Skeletal muscle cell (primary cell): ENCODE measurements at regions not wholly inside any gene's neighbourhood (a gene's known extent, or its start where the extent isn't known, plus 50 kb on each side); places are given as distances from the start of the nearest gene placed in this dataset.
A peak's percentile ranks its signal among the peaks of the same experiment; 100 is the strongest.
"Not testable (repeated sequence)": the region's sequence is repeated elsewhere in the genome, so short reads cannot be mapped to it uniquely, and the experiment has no call there.

ENCODE experiments used
- DNase-seq: peaks from one replicate; pipeline ENCODE4 v3.0.0-alpha.2; 2010; ENCODE audit warnings: low read depth
- H3K4me3 ChIP-seq: 2 replicates; pipeline ENCODE4 v1.5.1; 2011; ENCODE audit warnings: low read depth, mild to moderate bottlenecking, control low read depth, low read length, moderate library complexity

DNA sequence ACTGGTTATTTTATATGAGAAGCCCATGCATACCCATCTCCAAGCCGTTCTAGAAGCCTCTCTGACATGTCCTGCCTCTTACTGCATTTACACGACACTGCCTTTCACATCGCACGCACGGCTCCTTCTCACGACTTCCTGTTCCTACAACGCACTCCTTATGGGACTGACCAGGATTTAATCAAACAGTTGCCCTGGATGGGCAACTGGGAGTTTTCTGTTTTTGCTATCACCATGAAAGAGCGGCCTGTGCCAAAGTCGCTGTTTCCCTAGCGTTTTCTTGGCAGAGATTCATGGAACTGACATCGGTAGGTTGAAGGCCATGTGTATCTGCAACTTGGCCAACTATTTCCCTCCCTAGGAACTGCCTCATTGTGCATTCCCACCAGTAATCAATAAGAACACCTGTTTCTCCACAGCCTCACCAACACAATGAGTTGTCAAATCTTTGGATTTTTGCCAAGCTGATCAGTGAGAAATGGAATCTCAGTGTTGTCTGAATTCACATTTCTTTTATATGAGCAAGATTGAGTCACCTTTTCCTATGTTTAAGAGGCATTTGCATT is 97.2 kb upstream of the OTOS start:
- H3K4me3 ChIP-seq, result no peak overlapping the region
- no peak for DNase-seq

DNA sequence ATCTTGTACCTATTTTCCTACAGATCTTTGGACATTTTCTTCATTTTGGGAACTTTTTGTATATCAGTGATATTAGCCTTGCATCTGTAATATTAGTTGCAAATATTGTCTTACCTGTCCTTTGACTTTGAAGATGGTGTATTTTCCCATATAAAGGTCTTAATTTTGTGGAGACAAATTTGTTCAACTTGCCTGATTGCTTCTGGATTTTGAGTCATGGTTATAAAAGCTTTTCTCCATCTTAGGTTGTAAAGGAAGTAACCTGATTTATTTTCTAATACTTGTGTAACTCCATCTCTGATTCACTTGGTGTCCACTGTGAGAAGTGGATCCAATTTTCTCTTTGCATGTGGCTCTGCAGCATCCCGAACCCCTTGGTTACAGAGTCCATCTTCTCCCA is 97.7 kb upstream of the OTOS start:
- no peak for DNase-seq
- H3K4me3 ChIP-seq, result no peak overlapping the region

DNA sequence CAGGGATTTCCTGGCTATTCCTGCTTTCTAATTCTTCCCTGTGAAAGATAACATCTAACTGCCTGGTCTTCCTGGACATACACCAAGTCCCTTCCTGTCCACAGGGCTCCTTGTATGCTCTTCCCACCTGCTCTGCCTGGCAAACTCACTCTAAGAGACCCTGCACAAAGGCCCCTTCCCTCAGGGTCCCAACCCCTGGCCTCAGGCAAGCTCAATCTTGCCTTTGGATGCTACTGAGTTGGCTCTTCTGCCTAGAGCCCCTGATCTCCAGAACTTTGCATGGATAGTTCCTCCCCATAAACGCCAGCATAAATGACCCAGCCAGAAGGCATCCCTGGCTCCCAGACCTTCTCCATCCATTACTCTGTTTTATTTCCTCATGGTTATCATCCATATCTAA is 98.3 kb upstream of the OTOS start:
- no peak overlapping the region for H3K4me3 ChIP-seq
- DNase-seq, result no peak

DNA sequence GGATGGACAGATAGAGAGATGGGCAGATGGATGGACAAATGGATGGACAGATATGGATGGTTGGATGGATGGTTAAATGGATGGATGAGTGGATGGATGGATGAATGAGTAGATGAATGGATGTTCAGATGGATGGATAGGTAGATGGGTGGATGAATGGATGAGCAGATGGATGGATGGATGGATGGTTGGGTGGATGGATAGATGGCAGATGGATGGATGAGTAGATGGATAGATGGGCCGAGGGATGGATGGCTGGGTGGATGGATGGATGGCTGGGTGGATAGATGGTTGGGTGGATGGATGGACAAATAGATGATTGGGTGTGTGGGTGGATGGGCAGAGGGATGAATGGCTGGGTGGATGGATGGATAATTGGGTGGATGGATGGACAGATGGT is 98.9 kb upstream of the OTOS start:
- no peak overlapping the region for H3K4me3 ChIP-seq
- DNase-seq, result no peak

DNA sequence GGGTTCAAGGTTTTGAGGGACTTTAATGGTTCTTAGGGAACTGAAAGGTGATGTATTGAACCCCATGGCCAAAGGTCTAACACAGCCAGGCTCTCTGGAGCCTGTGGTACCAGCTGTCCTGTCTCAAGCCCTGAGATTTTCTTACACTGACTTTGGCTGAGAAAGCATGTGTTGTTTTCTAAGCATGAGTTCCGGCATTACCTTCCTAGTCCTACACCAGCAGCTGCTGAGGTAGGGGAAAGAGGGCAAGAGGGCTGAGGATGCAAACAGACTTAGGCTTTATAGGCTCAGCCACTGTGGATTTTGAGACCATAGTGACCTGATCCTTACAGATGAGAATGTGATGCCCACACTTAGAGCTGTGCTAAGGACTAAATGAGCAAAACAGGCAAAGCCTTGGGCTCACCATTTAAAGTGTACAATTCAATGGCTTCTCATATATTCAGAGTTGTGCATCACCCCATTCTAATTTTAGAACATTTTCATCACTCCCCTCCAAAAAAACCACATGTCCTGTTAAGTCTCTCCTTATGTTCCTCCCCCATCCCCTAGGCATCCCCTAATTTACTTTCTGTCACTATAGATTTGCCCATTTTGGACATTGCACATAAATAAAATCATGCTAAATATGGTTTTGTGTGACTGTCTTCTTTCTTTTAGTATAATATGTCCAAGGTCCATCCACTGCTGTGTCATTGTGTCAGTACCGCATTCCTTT is 99.7 kb upstream of the OTOS start:
- DNase-seq, result no peak
- no peak overlapping the region for H3K4me3 ChIP-seq

DNA sequence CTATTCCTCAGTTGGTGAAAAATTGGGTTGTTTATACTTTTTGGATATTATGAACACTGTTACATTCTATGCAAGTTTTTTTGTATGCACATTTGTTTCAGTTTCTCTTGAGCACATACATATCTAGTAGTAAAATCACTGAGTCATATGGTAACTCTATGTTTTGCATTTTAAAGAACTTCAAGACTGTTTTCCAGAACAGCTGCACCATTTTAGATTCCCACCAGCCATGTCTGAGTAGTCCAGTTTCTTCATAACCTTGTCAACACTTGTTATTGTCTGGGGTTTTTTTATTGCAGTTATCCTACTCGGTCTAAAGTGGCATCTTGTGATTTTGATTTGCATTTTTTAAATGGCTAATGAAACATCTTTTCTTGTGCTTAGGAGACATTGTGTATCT is 100.3 kb upstream of the OTOS start:
- H3K4me3 ChIP-seq, result no peak overlapping the region
- DNase-seq, result no peak

DNA sequence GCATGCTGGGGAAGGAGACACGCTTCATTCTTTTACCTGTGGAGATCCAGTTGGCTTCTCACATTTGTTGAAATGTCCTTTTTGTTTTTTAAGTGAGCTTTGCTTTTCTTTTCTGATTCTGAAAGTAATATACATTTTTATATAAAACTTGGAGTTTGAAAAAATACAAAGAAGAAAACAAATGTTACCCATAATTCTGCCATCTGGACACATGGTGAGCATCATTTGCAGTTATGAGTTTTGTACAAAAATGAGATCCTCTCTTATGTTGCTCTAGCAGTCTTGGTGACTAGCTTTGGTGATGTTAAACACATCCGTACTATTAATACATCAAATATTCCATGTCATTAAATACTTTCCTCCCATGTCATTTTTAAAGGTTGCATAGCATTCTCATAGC is 101.1 kb upstream of the OTOS start:
- DNase-seq, result no peak
- no peak overlapping the region for H3K4me3 ChIP-seq

DNA sequence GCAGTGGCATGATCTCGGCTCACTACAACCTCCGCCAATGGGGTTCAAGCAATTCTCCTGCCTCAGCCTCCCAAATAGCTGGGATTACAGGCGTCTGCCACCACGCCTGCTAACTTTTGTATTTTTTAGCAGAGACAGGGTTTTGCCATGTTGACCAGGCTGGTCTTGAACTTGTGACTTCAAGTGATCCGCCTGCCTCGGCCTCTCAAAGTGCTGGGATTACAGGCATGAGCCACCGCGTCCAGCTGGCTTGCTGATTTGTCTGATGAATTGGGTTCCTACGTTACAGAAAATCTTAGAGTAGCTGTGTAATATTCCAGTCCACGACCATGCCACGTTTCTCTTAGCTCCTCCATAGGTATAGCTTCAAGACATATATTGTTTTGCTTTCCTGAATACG is 102.6 kb upstream of the OTOS start:
- not testable (repeated sequence) for H3K4me3 ChIP-seq, DNase-seq

DNA sequence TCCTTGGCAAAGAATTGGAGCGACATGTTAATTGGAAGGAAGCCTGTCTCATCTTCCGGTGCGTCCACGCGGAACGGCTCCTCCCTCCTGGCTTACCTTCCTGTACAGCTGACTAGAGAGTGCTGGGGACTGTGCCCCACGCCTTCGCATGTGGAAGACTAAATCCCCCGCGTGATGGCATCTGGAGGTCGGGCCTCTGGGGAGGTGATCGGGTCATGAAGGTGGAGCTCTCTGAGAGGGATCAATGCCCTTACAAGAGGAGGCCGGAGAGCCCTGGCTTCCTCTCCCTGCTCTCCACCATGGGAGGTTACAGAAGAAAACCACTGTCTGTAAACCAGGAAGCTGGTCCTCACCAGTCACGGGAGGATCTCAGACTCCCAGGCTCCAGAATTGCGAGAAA is 104.1 kb upstream of the OTOS start:
- H3K4me3 ChIP-seq, result no peak overlapping the region
- DNase-seq, result no peak

DNA sequence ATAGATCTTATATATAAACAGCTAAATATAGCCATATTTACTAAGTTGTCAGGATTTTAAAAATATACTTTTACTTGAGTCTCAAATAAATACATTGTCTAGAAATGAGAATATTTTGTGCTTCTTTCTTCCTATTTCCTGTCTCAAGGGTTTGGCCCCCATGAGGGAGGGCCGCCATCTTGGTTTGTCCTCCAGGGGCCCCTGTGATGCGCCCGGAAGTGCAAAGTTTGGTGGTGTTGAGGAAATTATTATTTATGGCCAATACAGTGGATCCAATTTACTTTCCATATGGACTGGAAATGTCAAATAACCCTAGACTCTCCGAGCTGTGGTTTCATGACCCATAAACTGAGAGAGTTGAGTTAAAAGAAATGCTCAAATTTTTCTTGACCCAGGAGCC is 104.7 kb upstream of the OTOS start:
- DNase-seq, result no peak
- no peak overlapping the region for H3K4me3 ChIP-seq

DNA sequence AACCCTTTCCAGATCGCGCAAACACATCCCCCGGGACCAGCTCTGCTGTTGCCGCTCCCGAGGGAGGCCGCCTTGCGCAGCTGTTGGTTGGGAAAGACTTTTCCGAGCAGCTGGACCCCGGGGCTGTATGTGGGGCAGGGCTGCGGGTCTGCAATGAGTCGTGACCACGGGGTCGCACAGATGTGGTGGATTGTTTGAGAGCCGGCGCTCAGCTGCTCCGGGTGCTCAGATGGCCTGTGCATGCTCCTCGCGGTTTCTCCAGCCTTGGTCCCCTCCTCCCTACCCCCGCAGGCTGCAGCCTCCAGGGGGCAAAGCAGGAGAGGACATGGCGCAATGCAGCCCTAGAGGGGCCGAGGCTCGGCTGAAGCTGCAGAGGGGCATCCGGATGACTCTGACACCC is 105.2 kb upstream of the OTOS start:
- peak; percentile 68 for DNase-seq

DNA sequence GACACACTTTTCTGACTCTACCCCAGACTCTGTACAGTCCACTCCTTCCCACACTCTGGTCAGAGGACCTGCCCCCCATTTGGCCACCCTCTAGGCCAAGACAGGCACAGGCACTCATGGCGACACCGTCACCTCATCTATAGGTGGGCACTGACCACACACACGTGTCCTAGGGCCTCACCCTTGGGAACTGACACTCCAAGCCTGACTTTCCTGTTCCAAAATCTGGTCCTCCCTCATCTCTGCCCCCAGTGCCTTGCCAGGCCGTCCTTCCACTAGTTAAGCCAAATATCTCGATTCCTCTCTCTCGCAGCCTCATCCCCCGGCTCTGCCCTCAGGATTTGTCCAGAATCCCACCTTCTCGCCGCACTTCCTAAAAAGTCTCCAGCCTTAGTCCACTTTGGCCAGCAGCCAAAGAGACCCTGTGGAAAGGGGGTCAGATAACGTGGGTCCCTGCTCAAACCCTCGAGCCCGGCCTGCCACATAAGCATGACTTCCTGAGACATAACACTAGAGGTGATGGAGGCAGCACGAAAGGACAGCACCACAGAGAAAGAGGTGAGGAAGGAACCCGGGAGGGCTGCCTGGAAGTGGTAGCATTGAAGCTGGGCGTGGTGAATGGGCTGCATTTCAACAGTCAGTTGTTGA is 105.8 kb upstream of the OTOS start:
- no peak for DNase-seq
- no peak overlapping the region for H3K4me3 ChIP-seq

More for the DNA sequence above, 105.2 kb upstream of the OTOS start:
- H3K4me3 ChIP-seq, result no peak overlapping the region

DNA sequence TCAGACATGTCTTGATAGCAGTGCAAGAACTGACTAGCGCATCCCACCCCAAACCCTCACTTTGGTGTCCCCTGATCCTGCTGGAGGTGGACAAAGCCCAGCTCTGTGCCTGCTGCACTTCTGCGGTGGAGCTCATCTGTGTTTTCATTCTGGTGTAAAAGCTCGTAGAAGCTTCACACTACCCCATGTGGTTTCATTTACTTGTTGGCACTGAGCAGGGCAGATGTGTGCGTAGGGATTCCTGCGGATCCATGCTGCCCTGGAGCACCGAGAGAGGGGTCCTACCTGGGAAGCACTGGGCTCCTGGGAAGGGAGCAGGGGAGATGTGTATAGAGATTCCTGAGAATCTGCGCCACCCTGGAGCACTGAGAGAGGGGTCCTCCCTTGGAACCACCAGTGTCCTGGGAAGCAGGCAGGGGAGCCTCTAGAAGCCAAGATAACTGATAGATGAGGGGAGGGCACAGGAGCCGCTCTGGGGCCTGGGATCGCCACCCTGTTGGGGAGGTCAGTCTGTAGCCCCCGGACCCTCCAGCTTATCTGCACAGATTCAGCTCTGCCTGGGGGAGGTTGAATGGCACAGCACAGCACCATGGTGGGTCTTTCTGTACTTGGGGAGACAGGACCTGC is 106.9 kb upstream of the OTOS start:
- no peak overlapping the region for H3K4me3 ChIP-seq
- no peak for DNase-seq

DNA sequence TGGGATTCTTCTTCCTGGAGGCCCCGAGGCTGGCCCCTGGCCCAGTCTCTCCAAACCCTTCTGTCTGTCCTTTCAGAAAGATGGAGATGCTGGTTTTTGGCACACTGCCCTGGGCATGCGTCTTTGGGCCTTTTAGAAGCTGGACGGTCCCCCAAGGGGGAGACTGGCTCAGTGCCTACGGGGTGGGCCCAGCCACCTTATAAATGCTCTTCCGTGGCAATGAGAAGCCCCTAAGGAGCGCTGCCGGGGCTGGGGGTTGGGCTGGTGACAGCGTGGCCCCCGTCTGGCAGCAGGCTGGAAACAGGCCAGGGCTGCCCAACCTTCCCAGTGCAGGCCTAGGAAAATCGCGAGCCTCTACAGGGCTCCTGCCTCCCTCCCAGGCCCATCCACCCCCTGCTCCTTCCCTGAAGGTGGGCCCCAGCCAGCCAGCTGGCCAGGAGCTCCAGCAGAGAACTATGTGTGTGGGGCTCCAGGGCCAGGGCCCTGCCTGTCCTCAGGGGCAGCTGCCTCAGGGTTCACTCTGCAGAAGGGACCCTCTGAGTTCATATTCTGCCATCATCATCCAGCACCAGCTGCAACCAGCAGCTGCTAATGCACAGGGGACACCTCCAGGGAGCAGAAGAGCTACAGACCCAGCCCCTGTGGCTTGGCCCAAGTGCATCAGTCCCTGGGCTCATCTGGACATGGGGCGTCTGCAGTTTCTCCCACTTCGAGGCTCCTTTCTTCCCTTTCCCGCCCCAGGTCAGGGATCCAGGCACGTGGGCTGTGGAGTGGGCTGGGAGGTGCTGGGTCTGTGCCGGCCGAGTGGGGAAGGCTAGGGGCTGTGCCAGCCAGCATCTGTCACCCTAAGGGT is 107.6 kb upstream of the OTOS start:
- DNase-seq, result peak; percentile 36
- H3K4me3 ChIP-seq, result no peak overlapping the region

DNA sequence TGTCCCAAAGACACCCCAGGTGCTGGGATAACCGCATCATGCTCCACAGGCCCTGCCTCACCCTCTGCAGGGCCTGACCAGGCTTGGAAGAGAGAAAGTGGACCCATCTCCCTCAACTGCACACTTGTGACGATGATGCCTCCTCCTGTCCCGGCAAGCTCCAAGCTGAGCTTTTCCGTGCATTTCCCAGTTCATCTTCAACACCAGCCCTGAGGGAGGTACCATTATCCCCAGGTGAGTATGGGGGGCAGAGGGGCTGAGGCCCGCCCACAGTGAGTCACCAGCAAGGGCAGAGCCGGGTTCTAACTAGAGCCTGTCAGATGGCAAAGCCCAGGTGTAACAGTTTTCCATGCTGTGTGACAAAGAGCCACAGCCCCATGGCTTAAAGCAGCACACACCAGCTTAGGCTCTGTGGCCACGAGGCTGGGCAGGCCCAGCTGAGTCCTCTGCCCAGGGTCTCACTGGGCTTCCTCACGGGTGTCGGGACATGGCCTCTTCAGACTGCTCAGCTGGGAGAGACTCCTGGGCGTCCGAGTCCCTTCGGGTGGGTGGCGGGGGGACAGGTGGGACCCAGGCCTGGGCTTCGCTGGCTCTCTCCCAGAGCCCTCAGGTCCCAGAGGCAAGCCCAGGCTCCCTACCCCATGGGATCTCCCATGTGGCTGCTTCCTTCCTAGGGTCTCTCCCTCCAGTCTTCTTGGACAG is 108.4 kb upstream of the OTOS start:
- no peak for DNase-seq

DNA sequence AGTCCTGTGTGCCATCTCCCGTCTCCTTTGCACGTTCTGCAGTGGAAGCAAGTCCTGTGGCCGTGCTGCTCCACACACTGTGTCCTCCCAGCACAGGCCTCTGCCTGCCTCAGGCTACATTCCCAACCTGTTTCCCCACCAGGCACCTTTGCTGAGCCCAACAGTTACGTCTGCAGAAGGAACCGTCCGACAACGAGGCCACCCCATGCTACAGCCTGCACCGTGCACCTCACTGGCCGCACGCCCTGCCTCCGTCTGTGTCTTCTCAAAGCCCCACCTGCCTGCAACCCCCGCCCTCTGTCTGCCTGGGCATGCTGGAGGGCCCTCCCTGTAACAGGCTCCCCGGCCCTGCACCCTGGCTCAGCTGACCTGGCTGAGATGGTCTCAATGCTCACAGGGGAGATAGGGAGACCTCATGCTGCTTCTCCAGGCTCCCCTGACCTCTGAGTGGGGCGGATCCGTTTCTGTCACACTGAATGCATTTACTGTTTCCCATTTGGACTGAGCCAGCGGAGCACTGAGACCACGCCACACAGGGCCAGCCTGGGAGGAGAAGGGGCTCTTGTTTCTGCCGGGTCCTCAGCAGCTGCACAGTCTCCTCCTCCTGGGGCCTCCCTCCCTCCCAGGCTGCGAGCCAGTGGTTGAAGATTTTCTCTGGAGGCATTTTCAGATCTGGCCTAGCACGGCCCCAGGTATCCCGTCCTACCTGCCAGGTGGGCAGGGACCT is 109.1 kb upstream of the OTOS start:
- DNase-seq, result no peak
- H3K4me3 ChIP-seq, result no peak overlapping the region

More for the DNA sequence above, 108.4 kb upstream of the OTOS start:
- no peak overlapping the region for H3K4me3 ChIP-seq

DNA sequence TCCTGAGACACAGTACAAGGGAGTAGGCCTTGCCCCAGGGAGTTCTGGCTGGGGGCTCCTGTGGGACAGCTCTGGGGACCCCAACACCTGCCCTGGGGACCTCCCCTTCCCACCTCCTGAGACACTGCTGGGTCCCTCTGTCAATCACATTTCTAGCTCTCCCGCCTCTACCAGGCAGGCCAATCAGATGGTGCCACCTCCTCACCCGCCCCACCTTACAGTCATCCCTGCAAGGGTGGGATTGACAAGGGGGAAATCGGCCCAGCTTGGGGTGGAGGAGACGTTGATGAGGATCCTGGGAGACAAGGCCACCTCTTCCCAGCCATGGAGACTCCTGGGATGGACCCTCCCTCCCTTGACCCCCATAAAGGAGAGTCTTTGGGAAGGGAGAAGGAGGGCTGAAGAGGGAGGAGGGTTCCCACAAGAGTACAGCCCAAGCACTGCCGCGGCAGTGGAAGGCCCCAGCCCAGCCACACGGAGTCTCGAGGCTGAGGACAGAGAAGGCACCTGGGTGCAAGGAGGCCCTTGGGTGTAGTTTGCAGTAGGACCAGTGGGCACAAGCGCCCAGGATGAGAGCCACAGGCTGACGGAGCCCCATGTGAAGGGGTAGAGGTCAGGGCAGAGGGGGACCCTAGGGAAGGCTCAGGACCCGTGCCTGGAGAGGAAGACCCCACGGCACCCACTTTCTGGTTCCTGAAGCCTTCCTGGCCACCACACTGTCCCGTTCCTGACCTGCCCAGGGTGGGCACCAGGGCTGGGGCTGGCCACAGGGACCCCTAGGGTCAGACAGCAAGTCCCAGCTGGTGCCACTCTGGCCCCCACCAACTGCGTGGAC is 109.9 kb upstream of the OTOS start:
- DNase-seq, result no peak
- no peak overlapping the region for H3K4me3 ChIP-seq
